NOMO-1 (cell line): ENCODE measurements at regions not wholly inside any gene's neighbourhood (a gene's known extent, or its start where the extent isn't known, plus 50 kb on each side); places are given as distances from the start of the nearest gene placed in this dataset.

ENCODE experiments used
- DNase-seq, 2 experiments: peaks; one replicate each; lab custom pipeline; 2025; ENCODE audit not compliant: unreplicated experiment in 2 of 2; lab: John Stamatoyannopoulos, UW

- DNase-seq: no peak
These were observed 318.1 kb upstream of the RTL1 start for GRCh38 chr14:101221549-101222160.

- DNase-seq: no peak
These were observed 319.0 kb upstream of the RTL1 start for GRCh38 chr14:101222362-101223070.

GRCh38 chr14:101223127-101223526 is 319.6 kb upstream of the RTL1 start:
- DNase-seq: no peak

GRCh38 chr14:101223561-101224162 is 320.1 kb upstream of the RTL1 start:
- no peak for DNase-seq

GRCh38 chr14:101224356-101225156 is 321.0 kb upstream of the RTL1 start:
- DNase-seq: no peak

- DNase-seq: no peak
These were observed 321.9 kb upstream of the RTL1 start for GRCh38 chr14:101225157-101226152.

DNA sequence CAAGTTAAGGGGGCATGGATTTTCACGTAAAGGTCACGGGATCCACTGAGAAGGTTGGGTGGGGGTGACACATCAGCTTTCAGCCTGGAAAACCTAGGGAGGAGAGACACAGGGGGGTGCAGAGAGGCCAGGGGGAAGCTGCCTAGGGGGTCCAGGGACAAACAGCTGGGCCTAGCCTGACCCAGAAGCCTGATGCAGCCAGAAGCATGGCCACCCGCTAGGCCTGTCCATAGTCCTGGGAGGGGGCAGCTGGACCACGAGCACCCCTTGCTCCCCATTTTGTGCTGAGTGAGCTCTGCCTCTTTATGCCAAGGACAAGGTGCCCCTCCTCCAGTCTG is 322.7 kb upstream of the RTL1 start:
- DNase-seq: no peak

DNA sequence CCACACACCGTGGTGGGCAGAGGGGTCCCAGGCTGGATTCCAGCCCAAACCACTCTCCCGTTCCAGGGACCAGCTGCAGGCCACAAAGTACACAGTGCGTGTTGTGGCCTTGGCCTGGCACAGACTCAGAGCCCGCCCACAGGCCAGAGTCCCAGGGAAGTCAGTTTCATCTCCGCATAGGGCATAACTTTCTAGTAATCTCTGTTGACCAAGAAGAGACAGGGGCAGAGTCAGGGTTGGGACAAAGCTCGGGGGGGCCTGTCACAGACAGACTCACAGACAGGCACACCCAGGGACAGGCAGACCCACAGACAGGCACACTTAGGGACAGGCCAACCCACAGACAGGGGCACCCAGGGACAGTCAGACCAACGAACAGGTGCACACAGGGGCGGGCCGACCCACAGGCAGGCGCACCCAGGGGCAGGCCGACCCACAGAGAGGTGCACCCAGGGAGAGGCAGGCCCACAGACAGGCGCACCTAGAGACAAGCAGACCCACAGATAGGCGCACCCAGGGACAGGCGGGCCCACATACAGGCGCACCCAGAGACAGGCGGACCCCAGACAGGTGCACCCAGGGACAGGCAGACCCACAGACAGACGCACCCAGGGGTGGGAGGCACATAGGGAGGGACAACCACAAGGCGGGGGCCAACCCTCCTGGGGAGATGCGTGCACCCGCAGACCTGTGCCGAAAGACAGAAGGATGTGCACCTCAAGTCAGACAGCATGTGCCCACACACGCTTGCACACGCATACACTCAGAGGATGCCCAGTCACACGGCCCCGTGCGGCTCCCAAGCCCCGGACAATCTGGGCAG is 323.3 kb upstream of the RTL1 start:
- DNase-seq: no peak

DNA sequence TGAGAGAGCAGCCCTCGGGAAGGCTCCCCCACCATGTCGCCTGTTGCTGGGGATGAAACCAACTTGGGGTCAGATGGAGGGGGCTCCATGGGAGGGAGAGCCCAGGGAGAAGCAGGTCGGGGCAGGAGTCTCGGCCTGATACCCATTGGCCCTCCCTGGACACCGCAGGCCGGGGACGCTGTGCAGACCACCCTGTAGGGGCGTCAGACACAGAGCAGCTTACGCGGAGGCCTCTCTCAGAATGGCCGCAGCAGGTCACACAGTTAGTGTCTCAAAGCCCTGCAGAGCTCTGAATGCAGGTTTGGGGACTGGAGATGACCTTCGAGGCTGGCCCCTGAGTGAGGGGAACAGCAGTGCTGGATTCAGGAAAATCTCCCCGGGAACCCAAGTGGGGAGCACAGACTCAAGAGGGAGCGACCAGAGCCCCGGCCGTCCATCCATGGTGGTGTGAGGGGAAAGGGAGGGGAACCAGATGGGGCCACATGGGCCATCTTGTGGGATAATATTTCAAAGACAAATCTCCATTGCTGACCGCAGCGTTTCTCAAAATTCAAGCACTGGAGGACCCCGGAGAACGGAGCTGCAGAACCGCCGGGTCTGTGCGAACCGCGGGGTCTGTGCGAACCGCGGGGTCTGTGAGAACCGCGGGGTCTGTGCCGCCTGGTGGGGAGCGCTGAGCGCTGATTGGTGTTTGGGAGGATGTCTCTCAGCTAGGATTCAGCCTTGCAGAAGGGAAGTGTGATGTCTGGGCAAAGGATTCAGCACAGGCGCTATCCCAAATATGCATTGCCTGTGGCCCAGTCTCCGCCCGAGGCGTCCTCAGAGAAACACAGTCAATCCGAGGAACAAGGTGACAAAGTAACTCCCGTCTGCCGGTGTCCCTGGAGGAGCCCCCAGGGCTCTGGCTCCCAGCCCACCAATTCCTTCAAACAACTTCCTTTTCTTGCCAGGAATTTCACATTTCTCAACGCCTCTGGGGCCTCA is 324.4 kb upstream of the RTL1 start:
- DNase-seq: no peak

DNA sequence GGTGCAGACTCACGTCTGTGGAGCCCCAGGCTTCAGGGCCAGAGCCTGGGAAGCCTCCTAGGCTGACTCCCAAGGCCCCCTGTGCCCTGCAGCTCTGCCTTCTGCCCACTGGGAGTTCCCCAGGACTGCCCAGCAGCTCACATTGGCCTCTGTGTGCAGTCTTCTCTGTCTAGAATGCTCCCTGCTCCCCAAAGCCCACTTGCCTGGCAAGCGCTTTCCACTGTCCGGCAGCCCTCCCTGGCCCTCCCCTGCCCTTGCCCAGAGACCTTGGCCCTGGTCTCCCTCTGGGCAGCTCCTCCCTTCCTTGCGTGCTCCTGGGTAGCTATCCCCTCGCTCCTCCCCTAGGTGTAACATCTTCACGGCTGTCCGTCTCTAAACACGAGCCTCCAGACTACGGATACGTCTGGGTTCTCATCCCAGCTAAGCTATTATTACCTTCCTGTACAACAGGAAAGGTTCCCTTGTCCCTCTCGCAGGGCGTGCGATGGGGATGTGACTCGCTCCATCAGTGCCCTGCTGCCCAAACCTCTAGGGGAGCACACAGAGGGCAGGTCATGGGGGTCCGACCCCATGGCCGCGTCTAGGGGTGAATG is 325.5 kb upstream of the RTL1 start:
- no peak for DNase-seq

GRCh38 chr14:101229666-101230065 is 326.1 kb upstream of the RTL1 start:
- DNase-seq: no peak

- DNase-seq: no peak
These were observed 326.8 kb upstream of the RTL1 start for GRCh38 chr14:101230161-101230850.

GRCh38 chr14:101230851-101231550 is 327.5 kb upstream of the RTL1 start:
- DNase-seq: no peak

DNA sequence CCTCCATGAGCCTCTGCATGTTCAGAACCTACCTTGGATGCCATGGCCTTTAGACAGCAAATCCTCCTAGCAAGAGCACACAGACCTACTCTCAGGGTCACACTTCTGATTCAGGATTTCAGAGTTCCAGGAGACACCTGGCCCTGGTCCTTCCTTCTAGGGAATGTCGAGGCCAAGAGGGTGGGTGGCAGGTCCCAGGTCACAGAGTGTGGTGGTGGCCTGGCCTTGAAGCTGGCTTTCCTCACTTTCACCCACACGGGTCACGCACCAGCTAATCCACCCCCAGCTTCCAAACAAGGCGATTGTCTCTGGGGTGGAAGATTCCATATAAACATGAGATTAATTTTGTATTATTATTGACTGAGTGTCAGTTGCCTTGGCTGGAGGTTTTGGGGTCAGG is 328.3 kb upstream of the RTL1 start:
- no peak for DNase-seq

DNA sequence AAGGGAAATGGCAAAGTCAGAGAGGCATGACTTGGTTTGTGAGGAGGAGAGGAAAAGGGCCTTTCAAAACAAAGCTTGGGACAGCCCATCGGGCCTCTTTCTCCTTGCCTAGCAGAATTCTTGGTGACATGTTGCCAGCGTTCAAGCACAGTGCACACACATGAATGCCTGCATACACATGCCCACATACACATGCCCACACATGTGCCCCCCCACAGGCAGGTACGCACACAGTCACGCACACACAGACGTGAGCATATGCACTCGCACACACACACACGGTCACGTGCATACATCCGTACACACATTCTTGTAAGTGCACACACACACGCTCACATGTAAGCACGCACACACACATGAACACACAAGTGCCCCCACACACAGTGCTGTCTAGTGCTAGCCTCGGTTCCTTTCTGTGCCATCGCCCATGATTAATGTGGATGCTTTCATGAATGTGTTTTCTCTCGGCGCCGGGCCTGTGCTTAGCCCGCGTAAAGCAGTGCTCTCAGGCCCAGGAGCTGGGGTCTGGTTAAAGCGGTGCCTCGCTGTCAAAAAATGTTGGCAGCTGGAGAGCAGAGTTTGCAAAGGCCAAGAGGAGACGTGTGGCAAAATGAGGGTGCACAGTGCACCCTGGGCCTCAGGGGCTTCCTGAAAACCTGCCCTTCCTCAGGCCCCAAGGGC is 328.8 kb upstream of the DIO3 start:
- DNase-seq: no peak

DNA sequence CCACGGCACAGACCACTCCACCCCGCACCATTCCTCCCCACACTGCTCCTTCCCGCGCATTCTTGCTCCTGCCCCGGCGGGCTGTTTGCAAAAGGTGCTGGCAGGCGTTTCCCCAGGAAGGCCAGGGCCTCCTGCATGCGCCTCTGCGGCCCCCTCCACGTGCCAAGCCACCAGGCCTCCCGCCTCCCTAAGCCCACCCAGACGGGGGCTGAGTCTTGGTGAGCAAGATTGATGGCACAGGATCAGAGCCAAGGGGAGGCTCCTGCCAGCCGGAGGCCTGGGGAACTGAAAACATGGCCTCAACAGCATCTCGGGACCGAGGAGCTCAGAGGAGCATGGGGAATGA is 328.3 kb upstream of the DIO3 start:
- DNase-seq: no peak
